ENCODE measurements at regions not wholly inside any gene's neighbourhood (a gene's known extent, or its start where the extent isn't known, plus 50 kb on each side); places are given as distances from the start of the nearest gene placed in this dataset.

DNA sequence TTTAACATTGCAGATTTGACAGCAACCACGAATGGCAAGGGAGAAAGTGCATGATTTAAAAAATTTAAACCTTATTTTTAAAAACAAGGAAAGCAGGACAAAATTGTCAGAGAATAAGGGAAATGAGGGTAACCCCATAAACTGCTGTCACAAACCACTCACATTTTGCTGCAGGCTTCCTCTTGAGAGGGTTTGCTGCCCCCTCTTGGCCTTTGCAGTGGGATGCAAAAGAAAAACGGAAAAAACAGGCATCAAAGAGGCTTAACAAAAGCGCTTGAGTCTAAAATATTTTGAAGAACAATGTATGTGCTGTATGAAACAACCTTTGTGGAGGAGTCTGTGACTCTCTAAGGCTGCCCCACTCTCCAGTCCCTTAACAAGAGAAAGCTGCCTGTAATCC is 91.6 kb downstream of the TMX3 start:
- DNase-seq (ENCODE audit: low read depth in 4 of 4, low spot score in 3 of 4) = peak; percentile 2 to 58 (median 39)

- DNase-seq (ENCODE audit: low read depth in 4 of 4, low spot score in 3 of 4) = no peak
These were observed 103.6 kb downstream of the TMX3 start for GRCh38 chr18:68611311-68611710.

- no peak for DNase-seq (ENCODE audit: low read depth in 4 of 4, low spot score in 3 of 4)
These were observed 105.9 kb downstream of the TMX3 start for GRCh38 chr18:68608851-68609490.

DNA sequence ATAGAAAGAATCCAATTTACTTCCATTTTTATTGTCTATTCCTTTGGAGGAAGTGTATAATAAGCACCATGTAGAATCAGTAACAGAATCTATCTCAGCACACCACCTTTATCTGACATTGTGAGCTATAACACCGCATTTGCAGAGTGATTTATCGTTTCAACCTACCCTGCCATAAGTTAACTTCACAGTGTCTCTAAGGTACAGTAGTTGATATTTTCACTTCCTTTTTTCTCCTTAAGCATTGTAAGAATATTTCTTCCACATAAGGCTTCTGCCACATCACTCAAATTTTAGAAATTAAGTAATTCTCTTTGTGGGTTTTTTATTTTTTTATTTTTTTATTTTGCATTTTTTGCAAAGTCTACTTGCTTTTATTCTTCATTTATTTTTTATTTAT is 107.1 kb downstream of the TMX3 start:
- no peak for DNase-seq (ENCODE audit: low read depth in 4 of 4, low spot score in 3 of 4)

GRCh38 chr18:68604256-68604655 is 110.7 kb downstream of the TMX3 start:
- DNase-seq (ENCODE audit: low read depth in 4 of 4, low spot score in 3 of 4) = no peak

DNA sequence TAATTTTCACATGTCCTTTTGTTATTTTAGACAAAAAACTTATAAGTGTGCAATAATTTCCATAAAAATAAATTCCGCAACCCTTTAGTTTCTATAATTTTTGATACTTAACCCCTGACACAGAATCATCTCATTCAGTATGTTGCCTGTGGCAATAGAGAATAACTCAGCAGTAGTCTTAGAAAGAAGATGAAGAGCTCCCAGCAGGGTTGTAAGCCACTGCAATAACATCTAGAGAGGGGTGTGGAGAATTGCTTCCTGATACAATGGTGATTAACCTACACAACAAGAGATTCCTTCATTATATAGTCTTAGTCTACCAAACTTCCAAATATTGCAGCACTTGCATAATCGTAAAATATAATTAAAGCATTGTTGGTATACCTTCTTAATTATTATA is 118.9 kb downstream of the TMX3 start:
- DNase-seq (ENCODE audit: low read depth in 4 of 4, low spot score in 3 of 4) = no peak

- no peak for DNase-seq (ENCODE audit: low read depth in 4 of 4, low spot score in 3 of 4)
These were observed 126.7 kb downstream of the TMX3 start for GRCh38 chr18:68588169-68588568.

DNA sequence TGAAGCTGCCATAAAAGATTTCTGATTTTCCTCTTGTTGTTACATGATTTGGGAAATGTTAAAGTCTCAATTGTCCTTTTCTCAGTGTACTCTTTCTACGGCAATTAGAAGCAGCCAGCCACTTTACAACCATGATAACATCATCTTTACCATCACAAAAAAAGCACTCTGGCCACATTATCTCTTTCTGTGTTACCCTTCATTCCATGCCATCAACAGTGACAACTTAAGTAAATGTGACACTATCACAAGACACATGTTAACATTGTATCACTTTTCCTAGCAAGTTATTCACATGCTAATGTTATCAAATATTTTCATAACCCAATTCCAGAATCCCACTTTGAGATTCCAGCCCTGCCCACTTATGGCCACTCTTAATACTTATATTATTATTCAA is 131.2 kb downstream of the TMX3 start:
- no peak for DNase-seq (ENCODE audit: low read depth in 4 of 4, low spot score in 3 of 4)

DNA sequence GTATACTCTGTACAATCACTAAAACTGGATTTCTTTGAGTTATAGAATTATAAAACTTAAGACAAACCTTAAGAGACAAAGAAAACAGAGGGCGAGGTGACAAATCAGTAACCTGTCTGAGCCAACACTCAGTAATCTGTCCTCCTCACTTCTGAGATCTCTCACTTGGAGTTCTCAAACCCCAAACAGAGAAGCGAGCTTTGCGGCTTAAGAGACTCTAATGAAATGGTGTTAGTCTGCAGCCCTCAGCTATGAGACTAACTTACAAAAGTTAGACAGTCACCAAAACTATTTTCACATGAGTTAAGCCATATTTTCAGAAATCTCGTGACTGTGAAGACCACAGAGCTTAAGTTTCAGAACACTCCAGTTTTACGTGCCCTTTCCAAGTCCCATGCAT is 140.6 kb downstream of the TMX3 start:
- no peak for DNase-seq (ENCODE audit: low read depth in 4 of 4, low spot score in 3 of 4)

DNA sequence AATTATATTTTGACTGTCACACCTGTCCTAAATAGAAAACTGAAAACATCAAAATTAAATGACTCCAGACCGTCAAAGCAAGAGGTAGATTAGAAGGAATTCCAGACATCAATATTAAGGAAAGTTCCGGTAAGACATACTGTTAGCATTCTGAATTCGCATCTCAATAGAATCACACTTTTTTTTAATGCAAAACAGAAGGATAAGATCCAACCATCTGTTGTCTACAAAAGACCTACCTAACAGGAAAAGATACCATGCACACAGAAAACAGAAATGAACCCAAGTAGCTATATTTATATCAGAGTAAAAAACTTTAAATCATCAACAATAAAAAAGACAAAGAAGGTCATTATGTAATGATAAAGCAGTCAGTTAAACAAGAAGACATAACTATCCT is 145.0 kb downstream of the TMX3 start:
- DNase-seq (ENCODE audit: low read depth in 4 of 4, low spot score in 3 of 4) = no peak

GRCh38 chr18:68568364-68569155 is 146.3 kb downstream of the TMX3 start:
- DNase-seq (ENCODE audit: low read depth in 4 of 4, low spot score in 3 of 4) = no peak

DNA sequence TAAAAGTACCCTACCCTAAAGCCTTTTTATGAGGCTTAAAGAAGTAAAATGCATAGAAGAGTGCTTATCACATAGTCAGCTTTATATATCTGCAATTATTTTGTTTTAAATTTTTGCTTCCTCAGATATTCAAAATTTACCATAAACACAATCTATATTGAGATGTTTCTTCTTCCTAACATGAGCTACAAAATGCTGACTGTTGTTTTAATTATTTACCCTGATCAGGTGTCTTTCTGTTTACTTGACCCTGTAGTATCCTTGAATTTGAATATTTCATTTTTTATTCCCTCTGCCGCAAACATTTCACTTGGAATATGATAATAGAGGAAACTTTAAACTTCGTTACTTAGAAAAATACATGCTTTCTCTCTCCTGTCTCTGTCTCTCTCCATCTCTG is 147.9 kb downstream of the TMX3 start:
- no peak for DNase-seq (ENCODE audit: low read depth in 4 of 4, low spot score in 3 of 4)

DNA sequence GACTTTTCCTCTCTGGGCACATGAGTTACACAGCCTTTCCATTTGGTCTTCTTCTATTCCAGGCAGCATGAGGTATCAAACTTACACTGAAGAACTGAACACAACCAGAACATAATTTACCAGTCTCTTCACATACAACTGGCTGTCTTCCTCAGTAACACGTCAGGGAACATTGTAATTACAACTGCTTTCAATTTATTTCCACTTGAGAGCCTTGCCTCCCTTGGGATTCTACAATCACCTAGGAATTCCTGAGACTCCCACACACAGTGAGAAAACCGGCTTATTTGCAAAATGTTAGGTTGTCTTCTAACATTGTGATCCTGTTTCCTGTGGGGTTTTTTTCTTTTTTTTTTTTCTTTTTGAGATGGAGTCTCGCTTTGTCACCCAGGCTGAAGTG is 149.9 kb downstream of the TMX3 start:
- peak in 2 of 4 donors; percentile 3 to 8 for DNase-seq (ENCODE audit: low read depth in 4 of 4, low spot score in 3 of 4)

DNA sequence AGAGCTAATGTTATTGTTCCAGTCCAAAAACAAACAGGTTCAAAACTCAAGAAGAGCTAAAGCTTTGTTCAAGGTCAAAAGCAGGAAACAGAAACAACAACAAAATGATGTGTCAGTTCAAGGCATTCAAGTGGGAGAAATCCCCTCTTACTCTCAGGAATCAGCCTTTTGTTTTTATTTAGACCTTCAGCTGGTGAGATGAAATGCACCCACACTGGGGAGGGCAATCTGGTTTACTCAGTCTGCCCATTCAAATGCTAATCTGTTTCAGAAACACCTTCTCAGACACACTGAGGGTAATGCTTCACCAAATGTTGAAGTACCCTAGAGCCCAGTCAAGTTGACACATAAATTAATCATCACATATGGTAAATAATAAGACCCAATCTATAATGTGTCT is 150.6 kb downstream of the TMX3 start:
- no peak for DNase-seq (ENCODE audit: low read depth in 4 of 4, low spot score in 3 of 4)

GRCh38 chr18:68560128-68560527 is 154.8 kb downstream of the TMX3 start:
- no peak for DNase-seq (ENCODE audit: low read depth in 4 of 4, low spot score in 3 of 4)

DNA sequence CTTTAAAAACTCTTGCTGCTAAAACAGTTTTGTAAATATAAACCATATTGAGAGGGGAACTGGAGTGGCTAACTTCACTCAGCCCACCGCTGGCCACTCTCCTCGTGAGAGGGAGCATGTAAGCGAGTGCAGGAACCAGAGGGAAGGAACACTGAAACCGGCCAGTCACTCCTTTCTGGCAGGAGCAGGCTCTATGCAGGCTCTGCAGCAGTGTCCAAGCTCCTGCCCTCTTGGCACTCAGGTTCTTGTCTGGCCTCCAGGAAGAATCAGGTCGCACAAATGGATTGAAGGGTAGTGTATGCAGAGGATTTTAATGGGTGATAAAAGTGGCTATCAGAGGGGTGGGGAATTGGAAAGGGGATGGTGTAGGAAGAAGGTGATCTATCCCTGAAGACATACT is 157.7 kb downstream of the TMX3 start:
- DNase-seq (ENCODE audit: low read depth in 4 of 4, low spot score in 3 of 4) = no peak

DNA sequence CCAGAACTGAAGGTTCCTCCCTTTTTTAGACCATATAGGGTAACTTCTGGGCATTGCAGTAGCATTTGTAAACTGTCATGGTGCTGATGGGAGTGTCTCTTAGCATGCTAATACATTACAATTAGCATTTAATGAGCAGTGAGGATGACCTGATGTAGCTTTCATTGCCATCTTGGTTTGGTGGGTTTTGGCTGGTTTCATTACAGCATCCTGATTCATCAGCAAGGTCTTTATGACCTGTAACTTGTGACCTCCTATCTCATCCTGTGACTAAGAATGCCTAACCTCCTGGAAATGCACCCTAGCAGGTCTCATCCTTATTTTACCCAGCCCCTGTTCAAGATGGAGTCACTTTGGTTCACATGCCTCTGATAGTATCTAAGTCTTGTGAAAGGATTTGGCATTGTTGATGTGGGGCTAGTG is 159.0 kb downstream of the TMX3 start:
- DNase-seq (ENCODE audit: low read depth in 4 of 4, low spot score in 3 of 4) = no peak

GRCh38 chr18:68548904-68549870 is 165.7 kb downstream of the TMX3 start:
- DNase-seq (ENCODE audit: low read depth in 4 of 4, low spot score in 3 of 4) = no peak

DNA sequence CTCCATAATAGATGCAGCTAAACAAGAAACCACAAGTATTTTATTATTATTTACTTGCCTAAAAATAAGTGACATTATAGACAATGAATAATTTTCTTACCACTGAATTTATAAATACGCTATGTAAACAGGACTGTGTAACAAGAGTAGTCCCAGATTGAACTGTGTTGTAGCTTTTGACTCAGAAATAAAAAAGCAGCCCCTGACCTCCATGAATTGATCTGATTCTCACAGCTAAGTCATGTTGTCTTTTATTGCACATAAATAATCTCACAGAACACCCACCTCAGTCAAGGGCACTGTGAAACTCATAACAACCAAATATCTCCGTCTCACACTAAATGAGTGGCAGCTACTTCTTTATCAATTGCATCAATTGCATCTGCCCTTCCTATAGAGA is 171.6 kb downstream of the TMX3 start:
- DNase-seq (ENCODE audit: low read depth in 4 of 4, low spot score in 3 of 4) = no peak

DNA sequence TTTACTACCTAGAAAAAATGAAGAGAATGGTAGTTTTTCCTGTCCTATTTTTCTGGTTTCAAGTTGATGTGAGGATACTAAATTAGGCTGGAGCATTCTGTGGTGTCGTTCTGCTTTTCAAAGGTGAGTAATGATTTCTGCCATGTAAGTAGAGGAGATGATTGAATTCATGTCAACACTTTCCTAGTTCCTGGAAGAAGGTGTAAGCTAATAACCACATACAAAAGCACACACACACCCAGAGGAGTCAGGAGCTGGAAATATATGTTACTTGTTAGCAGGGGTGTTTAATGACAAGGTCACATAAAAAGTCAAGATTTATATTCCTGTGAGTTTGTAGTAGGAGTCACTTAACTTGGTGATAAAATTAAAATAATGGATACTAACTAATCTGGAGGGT is 172.1 kb downstream of the TMX3 start:
- DNase-seq (ENCODE audit: low read depth in 4 of 4, low spot score in 3 of 4) = no peak

DNA sequence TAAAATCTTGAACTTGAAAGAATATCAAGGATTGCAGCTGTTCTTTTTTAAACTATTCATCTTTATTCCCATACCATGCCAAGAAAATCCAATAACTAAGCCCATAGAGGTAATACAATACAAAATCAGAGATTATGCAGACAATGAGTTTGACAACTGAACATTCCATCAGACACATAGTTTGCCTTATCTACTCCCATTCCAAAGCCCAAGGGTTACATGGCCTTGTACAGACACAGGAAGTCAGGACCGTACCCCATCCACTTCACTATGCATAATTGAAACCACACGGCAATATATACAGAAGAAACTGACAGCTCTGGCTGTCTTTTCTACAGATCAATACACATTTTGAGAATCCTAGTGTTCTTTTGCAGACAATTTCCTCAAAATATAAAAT is 181.3 kb downstream of the TMX3 start:
- no peak for DNase-seq (ENCODE audit: low read depth in 4 of 4, low spot score in 3 of 4)
